ENCODE measurements at regions not wholly inside any gene's neighbourhood (a gene's known extent, or its start where the extent isn't known, plus 50 kb on each side); places are given as distances from the start of the nearest gene placed in this dataset.
A peak's percentile ranks its signal among the peaks of the same experiment; 100 is the strongest.
"Not testable (repeated sequence)": the region's sequence is repeated elsewhere in the genome, so short reads cannot be mapped to it uniquely, and the experiment has no call there.

- Histone ChIP-seq H3F3A (ENCODE audit: insufficient read depth, low read depth) (peaks cover 26% of the 10 kb centered on the region), H3K4me3 (no peak overlapping the region), H3K79me2 (ENCODE audit: low read depth) (no peaks in the 10 kb centered on the region), H3K9me3 (ENCODE audit: insufficient read depth, low read depth) (no peaks in the 10 kb centered on the region), H3K4me2 (peak overlapping the region; percentile 42), H3K27ac (peak overlapping the region; percentile 80), H4K20me1 (ENCODE audit: insufficient read depth) (no peaks in the 10 kb centered on the region), H3K9me2 (ENCODE audit: insufficient read depth) (no peaks in the 10 kb centered on the region), H2AFZ (no peak overlapping the region), H3K36me3 (ENCODE audit: low read depth) (no peaks in the 10 kb centered on the region), H3K27me3 (ENCODE audit: insufficient read depth, low read depth) (no peaks in the 10 kb centered on the region), H3K4me1 (replicated peaks; ENCODE audit: insufficient read depth) (peaks cover 21% of the 10 kb centered on the region)
- TF ChIP-seq CTCF (conservative IDR thresholded peaks at IDR 0.05) (no peak), EZH2 (IDR thresholded peaks at IDR 0.05; ENCODE audit: low read depth) (no peak)
- intact Hi-C loops (cut with micrococcal nuclease; ENCODE audit: unreplicated experiment): loop anchor here (1.0 to 10.0 kb wide), 2 partner anchors 26 to 582 kb away; no protein-coding TSS in a partner anchor
- CTCF ChIA-PET: interaction anchor here (0.5 to 1.4 kb wide), 10 partner anchors 9 to 781 kb away, joined by 4 to 15 read pairs (median 4); no protein-coding TSS in a partner anchor
- POLR2A ChIA-PET (ENCODE audit: unreplicated experiment): interaction anchor here (0.6 kb wide), 1 partner anchor 142 kb away, joined by 26 read pairs; no protein-coding TSS in a partner anchor
- peak; percentile 59 to 100 for DNase-seq
- BruUV-seq (replicated peaks): no TSS peak
Measured at GRCh38 chr7:51376420-51377092, 59.9 kb upstream of the COBL start.

GRCh38 chr7:51374936-51375335, 58.3 kb upstream of the COBL start:
- Histone ChIP-seq H3K9me2 (ENCODE audit: insufficient read depth) (no peaks in the 10 kb centered on the region), H3K9me3 (ENCODE audit: insufficient read depth, low read depth) (no peaks in the 10 kb centered on the region), H4K20me1 (ENCODE audit: insufficient read depth) (no peaks in the 10 kb centered on the region), H3K4me2 (no peak overlapping the region), H3K4me1 (replicated peaks; ENCODE audit: insufficient read depth) (peaks cover 24% of the 10 kb centered on the region), H3K36me3 (ENCODE audit: low read depth) (no peaks in the 10 kb centered on the region), H3K4me3 (no peak overlapping the region), H2AFZ (no peak overlapping the region), H3K27ac (no peak overlapping the region), H3K79me2 (ENCODE audit: low read depth) (no peaks in the 10 kb centered on the region), H3K27me3 (ENCODE audit: insufficient read depth, low read depth) (no peaks in the 10 kb centered on the region), H3F3A (ENCODE audit: insufficient read depth, low read depth) (peaks cover 26% of the 10 kb centered on the region)
- intact Hi-C loops (cut with micrococcal nuclease; ENCODE audit: unreplicated experiment): loop anchor here (10.0 kb wide), 1 partner anchor 580 kb away; no protein-coding TSS in a partner anchor
- TF ChIP-seq EZH2 (IDR thresholded peaks at IDR 0.05; ENCODE audit: low read depth): no peak
- CTCF ChIA-PET: no interaction called here
- DNase-seq: peak in 1 of 2 experiments; percentile 41
- POLR2A ChIA-PET (ENCODE audit: unreplicated experiment): interaction anchor here (0.7 kb wide), 1 partner anchor 743 kb away, joined by 4 read pairs; no protein-coding TSS in a partner anchor
- no TSS peak for BruUV-seq (replicated peaks)

- BruUV-seq (replicated peaks); H3K9me3 ChIP-seq (ENCODE audit: insufficient read depth, low read depth); H2AFZ ChIP-seq; H4K20me1 ChIP-seq (ENCODE audit: insufficient read depth); POLR2A ChIA-PET (ENCODE audit: unreplicated experiment); H3K79me2 ChIP-seq (ENCODE audit: low read depth); H3K4me2 ChIP-seq; H3K36me3 ChIP-seq (ENCODE audit: low read depth); H3K4me3 ChIP-seq; DNase-seq; CTCF ChIA-PET; H3K27ac ChIP-seq; H3K27me3 ChIP-seq (ENCODE audit: insufficient read depth, low read depth); H3K9me2 ChIP-seq (ENCODE audit: insufficient read depth): not testable (repeated sequence)
- Histone ChIP-seq H3F3A (ENCODE audit: insufficient read depth, low read depth) (peaks cover 26% of the 10 kb centered on the region), H3K4me1 (replicated peaks; ENCODE audit: insufficient read depth) (peaks cover 28% of the 10 kb centered on the region)
- intact Hi-C loops (cut with micrococcal nuclease; ENCODE audit: unreplicated experiment): loop anchor here (10.0 kb wide), 1 partner anchor 579 kb away; no protein-coding TSS in a partner anchor
Measured at GRCh38 chr7:51373607-51374006, 57.0 kb upstream of the COBL start.

- Histone ChIP-seq H3K4me1 (replicated peaks; ENCODE audit: insufficient read depth) (peaks cover 7% of the 10 kb centered on the region), H3K36me3 (ENCODE audit: low read depth) (no peaks in the 10 kb centered on the region), H3K9me3 (ENCODE audit: insufficient read depth, low read depth) (no peaks in the 10 kb centered on the region), H3K27me3 (ENCODE audit: insufficient read depth, low read depth) (no peaks in the 10 kb centered on the region), H3K4me3 (no peak overlapping the region), H3K4me2 (no peak overlapping the region), H3K79me2 (ENCODE audit: low read depth) (no peaks in the 10 kb centered on the region), H3K27ac (no peak overlapping the region), H3K9me2 (ENCODE audit: insufficient read depth) (no peaks in the 10 kb centered on the region), H4K20me1 (ENCODE audit: insufficient read depth) (no peaks in the 10 kb centered on the region), H3F3A (ENCODE audit: insufficient read depth, low read depth) (no peaks in the 10 kb centered on the region), H2AFZ (no peak overlapping the region)
- intact Hi-C loops (cut with micrococcal nuclease; ENCODE audit: unreplicated experiment): loop anchor here (5.0 to 10.0 kb wide), 3 partner anchors 58 to 905 kb away; no protein-coding TSS in a partner anchor
- DNase-seq: peak in 1 of 2 experiments; percentile 24
- no TSS peak for BruUV-seq (replicated peaks)
- peak; percentile 80 for TF ChIP-seq CTCF (conservative IDR thresholded peaks at IDR 0.05)
- TF ChIP-seq EZH2 (IDR thresholded peaks at IDR 0.05; ENCODE audit: low read depth): no peak
- CTCF ChIA-PET: interaction anchor here (0.6 to 5.7 kb wide), 3 partner anchors 12 to 208 kb away, joined by 4 to 100 read pairs (median 4); no protein-coding TSS in a partner anchor
- POLR2A ChIA-PET (ENCODE audit: unreplicated experiment): no interaction called here
Measured at GRCh38 chr7:51369746-51370145, 53.1 kb upstream of the COBL start.

GRCh38 chr7:51369228-51369627, 52.6 kb upstream of the COBL start:
- intact Hi-C loops (cut with micrococcal nuclease; ENCODE audit: unreplicated experiment): loop anchor here (5.0 to 10.0 kb wide), 2 partner anchors 58 to 904 kb away; no protein-coding TSS in a partner anchor
- BruUV-seq (replicated peaks): not testable (repeated sequence)

More at GRCh38 chr7:51369228-51369627, 52.6 kb upstream of the COBL start:
- not testable (repeated sequence) for H3K4me3 ChIP-seq; H3K27ac ChIP-seq; H2AFZ ChIP-seq; DNase-seq; H3K9me2 ChIP-seq (ENCODE audit: insufficient read depth); H3K4me1 ChIP-seq (replicated peaks; ENCODE audit: insufficient read depth); H3K27me3 ChIP-seq (ENCODE audit: insufficient read depth, low read depth); H3K9me3 ChIP-seq (ENCODE audit: insufficient read depth, low read depth); H4K20me1 ChIP-seq (ENCODE audit: insufficient read depth); H3K36me3 ChIP-seq (ENCODE audit: low read depth); H3K79me2 ChIP-seq (ENCODE audit: low read depth); H3K4me2 ChIP-seq; H3F3A ChIP-seq (ENCODE audit: insufficient read depth, low read depth)
- ChIA-PET POLR2A (ENCODE audit: unreplicated experiment) (interaction anchor here (0.6 kb wide), 1 partner anchor 147 kb away, joined by 3 read pairs; no protein-coding TSS in a partner anchor), CTCF (interaction anchor here (0.7 to 5.7 kb wide), 3 partner anchors 76 to 207 kb away, joined by 4 to 100 read pairs (median 6); no protein-coding TSS in a partner anchor)
